IPS-NIHi7 (cell line): ENCODE measurements at regions not wholly inside any gene's neighbourhood (a gene's known extent, or its start where the extent isn't known, plus 50 kb on each side); places are given as distances from the start of the nearest gene placed in this dataset.
"Not testable (repeated sequence)": the region's sequence is repeated elsewhere in the genome, so short reads cannot be mapped to it uniquely, and the experiment has no call there.

Experiments
- DNase-seq: peaks from one replicate; pipeline ENCODE4 v3.0.0; 2012; ENCODE audit warnings: mixed read lengths; ENCODE audit errors: extremely low spot score

DNA sequence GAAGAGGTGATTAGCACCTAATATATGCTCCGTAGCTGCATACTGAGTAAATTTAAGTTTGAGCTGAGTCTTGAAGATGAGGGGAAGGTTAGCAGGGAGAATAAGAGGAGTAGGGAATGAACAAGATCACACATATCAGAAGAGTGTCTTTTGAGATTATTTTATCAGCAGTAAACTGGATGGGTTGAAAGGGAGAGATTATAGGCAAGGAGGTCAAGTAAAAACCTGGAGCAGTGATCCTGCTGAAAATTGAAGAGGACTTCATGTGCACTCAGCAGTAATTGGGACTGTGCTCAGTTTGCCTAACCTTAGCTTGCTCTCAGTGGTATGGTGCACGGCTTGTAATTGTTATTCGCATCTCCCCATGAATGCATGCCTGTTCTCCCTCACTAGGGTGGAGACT, 79.5 kb upstream of the PICALM start:
- DNase-seq, result no peak

- no peak for DNase-seq
Observed at GRCh38 chr11:86147004-86147403, 78.1 kb upstream of the PICALM start.

GRCh38 chr11:86145439-86146156, 76.7 kb upstream of the PICALM start:
- DNase-seq, result no peak

DNA sequence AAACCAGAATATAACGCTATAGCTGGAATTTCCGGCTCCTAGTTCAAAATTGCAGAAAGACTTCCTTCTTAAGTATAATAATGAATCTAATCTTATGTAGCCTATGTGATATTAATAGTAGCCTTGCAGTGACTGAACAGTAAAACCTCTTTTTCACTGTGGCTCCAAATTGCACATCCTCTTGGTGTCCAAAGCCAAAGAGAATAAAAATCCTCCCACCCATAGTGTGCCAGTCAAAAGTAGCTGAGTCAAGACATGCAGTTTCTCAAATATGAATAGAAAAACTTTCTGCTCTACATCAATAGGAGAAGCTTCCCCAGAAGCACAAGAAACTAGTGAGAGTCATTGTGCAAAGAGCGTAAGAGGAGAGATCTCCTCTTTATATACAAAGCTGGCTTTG, 76.0 kb upstream of the PICALM start:
- DNase-seq, result no peak

DNA sequence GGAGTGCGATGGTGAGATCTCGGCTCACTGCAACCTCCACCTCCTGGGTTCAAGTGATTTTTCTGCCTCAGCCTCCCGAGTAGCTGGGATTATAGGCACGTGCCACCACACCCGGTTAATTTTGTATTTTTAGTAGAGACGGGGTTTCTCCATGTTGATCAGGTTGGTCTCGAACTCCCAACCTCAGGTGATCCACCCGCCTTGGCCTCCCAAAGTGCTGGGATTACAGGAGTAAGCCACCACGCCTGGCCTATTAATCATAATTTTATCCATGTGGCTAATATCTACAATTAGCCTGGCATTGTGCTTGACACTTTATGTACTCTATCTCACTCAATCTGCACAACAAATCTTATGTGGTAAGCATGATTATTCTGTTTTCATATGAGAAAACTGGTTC, 75.2 kb upstream of the PICALM start:
- not testable (repeated sequence) for DNase-seq

DNA sequence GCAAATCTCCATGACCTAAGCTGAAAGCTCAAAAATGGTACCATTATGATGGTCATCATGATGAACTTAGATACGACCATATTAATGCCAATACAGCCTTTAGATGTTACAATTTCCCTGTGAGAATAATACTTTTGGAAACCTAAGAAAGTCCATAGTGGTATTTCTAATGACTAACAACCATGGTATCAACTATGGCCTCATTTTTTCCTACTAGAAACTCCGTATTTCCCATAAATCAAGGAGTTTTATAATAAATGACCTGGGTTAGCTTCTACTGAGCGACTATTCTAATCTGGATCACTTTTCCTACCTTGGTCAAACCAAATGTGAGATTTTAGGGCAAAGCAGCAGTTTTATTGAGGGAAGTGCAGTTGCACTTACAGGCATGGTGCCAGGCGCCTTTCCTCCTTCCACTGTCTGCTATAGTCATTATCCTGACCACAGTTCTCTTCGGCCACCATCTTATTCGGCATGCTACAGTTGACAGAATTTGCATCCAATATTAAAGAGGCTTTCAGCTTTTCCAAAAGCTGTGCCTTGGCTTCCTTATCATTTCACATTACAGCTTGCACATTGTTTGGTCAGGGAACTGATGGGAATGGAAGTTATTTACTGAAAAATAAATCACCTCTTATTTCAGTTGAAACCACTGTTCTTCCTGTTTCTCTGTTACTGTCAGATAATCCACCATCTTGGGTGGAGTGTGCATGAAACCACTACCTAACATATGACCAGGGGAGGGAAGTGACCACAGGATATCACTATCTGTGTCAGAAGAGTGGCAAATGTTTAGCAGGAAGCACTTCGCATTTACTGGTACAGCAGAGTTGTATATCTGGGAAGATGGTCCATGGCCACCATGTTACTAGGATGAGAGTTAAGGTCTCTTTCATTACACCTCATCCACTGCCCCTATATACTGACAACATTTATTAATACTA, 74.5 kb upstream of the PICALM start:
- DNase-seq, result no peak

GRCh38 chr11:86142170-86142569, 73.3 kb upstream of the PICALM start:
- DNase-seq, result no peak

GRCh38 chr11:86141727-86142126, 72.8 kb upstream of the PICALM start:
- DNase-seq, result no peak

GRCh38 chr11:86140334-86140990, 71.6 kb upstream of the PICALM start:
- no peak for DNase-seq

DNA sequence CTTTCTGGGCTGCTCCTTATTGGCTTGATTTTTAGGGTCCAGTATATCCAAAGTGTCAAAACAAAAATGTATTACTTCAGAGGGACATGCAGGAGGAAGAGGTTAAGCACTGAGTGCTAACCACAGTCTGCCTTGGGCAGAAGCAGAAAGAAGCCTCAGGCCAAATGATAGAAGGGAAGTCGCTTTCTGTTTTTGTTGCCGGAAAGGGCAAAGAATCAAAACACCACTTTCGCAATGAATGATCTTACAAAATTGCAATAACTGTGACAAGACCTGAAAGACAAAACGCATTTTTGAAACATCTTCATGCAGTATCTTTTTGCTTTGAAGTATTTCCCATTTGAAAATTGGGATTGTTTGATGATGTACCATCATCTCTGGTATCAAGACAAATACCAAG, 70.1 kb upstream of the PICALM start:
- no peak for DNase-seq

DNA sequence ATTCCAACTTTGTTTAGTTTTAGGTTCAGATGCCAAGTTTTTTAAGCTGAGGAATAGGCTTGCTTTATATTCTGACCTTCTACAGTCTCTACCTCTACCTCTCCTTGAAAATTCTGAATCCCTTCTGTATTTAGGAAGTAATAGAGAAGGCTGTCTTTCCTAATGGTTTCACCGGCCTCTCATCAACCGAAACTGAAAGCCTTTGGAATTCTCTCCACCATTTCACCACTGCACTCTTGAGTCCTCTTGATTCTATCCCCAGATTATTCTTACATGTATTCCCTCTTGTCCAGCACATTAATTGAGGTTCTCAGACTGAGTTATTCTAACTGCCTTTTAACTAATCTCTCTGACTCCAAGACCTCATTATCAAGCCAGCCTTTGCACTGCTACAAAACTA, 67.7 kb upstream of the PICALM start:
- DNase-seq, result no peak

DNA sequence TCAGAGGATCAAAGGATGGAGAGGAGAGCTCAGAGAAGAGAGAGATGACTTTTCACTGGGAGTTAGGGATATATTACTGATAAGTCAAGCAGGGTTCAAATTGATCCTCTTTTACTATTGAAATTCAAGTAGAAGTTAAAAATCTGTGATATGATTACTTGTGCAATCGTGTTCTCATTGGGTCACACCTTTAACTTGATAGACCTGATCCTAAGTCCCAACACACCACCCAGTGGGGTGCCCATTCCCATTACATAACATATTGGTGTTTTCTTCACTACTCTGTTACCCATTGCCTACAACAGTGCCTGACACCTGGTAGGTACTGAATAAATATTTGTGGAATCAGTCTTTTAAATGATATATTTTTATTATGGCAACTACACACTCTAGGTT, 66.4 kb upstream of the PICALM start:
- no peak for DNase-seq

DNA sequence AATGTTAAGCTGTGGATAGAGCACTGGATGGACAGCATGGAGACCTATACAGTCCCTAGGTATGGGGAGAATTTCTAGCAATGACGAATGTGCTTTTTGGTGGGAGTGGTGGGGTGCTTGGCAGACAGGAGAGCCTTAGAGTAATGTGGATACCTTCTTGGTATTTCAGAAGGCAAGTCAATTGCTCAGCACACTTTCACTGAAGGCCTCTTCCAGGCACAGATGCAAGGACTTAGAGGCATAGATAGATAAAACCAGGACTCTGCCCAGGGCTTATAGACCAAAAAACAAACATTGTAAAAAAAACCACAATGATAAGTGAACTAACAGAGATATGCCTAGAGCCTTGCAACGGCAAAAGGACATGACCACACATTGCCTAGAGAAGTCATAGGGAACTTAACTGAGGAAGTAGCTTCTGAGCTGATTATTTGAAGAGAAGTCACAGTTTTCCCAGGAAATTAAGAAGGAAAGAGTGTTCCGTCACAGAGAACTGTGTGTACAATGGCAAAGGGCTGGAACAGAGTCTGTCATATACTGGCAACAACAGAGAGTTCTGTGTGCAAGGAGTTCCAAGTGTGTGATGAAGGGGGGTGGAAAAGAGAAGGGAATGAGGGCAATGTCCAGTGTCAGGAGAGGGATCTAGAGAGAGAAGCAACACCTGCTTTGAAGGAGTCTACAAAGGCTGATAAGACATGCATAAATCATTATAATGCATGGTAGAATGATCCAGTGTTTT, 65.9 kb upstream of the PICALM start:
- no peak for DNase-seq

- DNase-seq, result no peak
Observed at GRCh38 chr11:86132667-86133249, 63.9 kb upstream of the PICALM start.

GRCh38 chr11:86129740-86130540, 61.1 kb upstream of the PICALM start:
- DNase-seq, result no peak

- no peak for DNase-seq
Observed at GRCh38 chr11:86128914-86129313, 60.0 kb upstream of the PICALM start.

DNA sequence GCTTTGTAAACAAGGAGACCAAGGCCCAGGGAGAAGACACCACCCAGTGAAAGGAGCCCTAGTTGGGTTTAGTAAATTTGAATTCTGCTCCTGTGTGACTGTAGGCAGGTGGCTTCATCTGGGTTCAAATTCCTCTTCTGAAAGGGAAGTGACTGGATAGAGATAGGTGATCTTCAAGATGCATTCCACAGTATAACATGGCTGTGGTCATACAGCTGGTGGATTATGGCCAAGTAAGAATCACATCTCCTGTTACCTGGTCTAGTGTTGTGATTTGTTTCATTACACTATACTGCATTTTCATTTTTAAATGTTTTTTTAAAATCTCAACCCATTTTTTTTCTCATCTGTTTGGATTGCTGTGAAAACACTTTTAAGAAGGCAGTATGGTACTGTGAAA, 58.0 kb upstream of the PICALM start:
- DNase-seq, result no peak

DNA sequence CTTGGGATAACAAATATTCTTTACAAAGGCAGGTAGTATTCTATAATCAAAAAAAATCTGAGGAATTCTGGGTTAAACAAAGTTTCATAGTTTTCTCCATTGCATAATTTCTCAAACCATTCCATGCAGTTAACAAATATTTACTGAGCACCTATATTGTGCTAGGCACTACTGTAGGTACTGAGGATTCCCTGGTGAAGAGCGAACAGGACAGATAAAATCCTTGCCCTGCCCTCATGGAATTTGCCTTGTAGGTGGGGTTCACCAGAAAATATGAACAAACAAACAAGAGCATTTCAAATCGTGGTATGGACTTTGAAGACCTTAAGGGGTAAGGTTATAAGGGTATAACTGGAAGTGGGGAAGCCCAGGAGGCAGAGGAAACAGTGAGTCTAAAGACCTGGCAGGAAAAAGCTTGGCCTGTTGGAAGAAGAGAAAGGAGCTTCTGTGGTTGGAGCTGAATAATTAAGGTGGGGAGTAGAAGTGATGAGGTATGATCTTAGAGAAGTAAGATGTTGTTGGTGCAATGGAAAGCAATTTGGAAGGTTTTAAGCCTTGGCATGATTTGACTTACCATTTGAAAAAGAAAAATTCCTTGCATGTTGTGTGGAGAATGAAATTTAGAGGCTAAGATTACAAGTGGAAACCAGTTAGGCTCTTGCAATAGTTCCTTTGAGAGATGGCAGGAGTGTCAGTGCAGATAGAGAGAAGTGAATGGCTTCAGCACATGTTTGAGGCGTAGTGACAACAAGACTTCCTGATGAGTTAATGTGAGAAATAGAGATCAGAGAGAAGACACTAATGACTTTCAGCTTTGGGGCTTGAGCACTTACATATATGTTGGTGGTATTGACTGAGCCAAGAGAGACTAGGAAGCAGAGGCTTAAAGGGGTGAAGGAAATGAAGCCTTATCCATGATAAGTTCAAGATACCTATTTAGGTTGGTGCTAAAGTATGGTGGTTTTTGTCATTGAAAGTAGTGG, 55.7 kb upstream of the PICALM start:
- DNase-seq, result no peak

DNA sequence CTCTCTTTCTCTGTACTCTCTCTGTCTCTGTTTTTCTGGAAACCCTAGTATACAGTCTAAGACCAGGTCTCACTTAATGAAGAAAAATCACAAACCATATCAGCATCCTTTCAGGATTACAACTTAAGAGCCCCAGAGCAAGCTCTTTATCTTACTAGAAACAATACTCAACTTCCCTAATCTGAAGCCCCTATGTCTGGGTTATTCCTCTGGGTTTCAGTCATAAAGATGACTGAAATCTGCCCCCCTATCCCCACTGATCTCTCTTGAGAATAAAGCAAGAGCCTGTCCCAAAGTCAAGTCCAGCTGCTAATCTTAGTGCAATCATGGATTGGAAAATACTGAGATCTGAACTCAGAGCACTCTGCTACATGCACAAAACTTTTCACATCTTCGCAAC, 53.9 kb upstream of the PICALM start:
- DNase-seq, result no peak
